NCI-H1436 treated with DMSO at 0.1 percent for 48 hours (cell line): ENCODE measurements at regions not wholly inside any gene's neighbourhood (a gene's known extent, or its start where the extent isn't known, plus 50 kb on each side); places are given as distances from the start of the nearest gene placed in this dataset.
A peak's percentile ranks its signal among the peaks of the same experiment; 100 is the strongest.

ENCODE experiments used
- DNase-seq: peaks from one replicate; lab custom pipeline; 2025; lab: John Stamatoyannopoulos, UW

GRCh38 chr1:38111589-38111988 is 65.0 kb upstream of the POU3F1 start:
- no peak for DNase-seq

GRCh38 chr1:38105267-38105666 is 58.7 kb upstream of the POU3F1 start:
- DNase-seq, result no peak

GRCh38 chr1:38102636-38103035 is 56.0 kb upstream of the POU3F1 start:
- DNase-seq, result no peak

GRCh38 chr1:38101037-38101785 is 54.6 kb upstream of the POU3F1 start:
- no peak for DNase-seq

- DNase-seq, result no peak
Measured at GRCh38 chr1:38098101-38098847, 51.7 kb upstream of the POU3F1 start.

DNA sequence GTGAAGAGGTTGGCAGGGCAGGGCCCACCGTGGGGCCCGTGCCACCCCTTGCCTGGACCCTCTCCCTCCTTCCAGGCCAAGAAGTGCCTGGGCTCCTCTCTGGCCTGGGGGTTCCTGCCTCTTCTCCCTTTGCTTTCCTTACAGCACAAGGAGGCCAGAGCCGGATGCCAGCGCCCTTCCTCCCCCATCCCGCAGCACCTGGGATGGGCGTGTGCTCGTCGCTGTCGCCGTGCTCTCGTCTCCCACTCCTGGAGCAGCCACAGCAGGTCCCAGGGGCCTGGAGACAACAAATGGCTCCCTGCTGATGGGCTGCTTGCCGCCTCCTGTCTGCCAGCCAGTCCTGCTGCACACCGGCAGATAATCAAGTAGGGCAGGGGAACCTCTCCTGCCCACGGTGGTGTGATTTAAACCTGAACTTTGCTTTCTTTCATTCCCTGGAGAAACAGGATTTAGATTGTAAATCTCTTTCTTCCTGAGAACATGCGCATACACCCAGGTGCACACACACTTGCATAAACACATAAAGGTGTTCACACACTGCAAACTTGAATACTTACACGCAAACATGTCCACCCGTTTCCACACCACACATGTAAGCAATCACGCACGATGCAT is 50.8 kb upstream of the POU3F1 start:
- DNase-seq, result peak; percentile 42
